Bronchial epithelial cell (primary cell): ENCODE measurements at regions not wholly inside any gene's neighbourhood (a gene's known extent, or its start where the extent isn't known, plus 50 kb on each side); places are given as distances from the start of the nearest gene placed in this dataset.
"Not testable (repeated sequence)": the region's sequence is repeated elsewhere in the genome, so short reads cannot be mapped to it uniquely, and the experiment has no call there.

Source experiments
- DNase-seq: peaks from one replicate; pipeline ENCODE4 v3.0.0-alpha.2; 2010; ENCODE audit warnings: low read depth
- FAIRE-seq: peaks from 2 replicates; lab custom pipeline; 2011; peaks lifted over from hg19 to GRCh38; lab: Jason Lieb, UNC
- H3K27me3 ChIP-seq: 2 replicates; pipeline ENCODE4 v1.5.1; 2011; ENCODE audit warnings: low read length; ENCODE audit not compliant: control insufficient read depth, insufficient read depth
- H3K36me3 ChIP-seq: 2 replicates; pipeline ENCODE4 v1.5.1; 2011; ENCODE audit warnings: low read length; ENCODE audit not compliant: control insufficient read depth, insufficient read depth
- H3K4me3 ChIP-seq: 2 replicates; pipeline ENCODE4 v1.5.1; 2011; ENCODE audit warnings: mild to moderate bottlenecking, low read depth, low read length, control low read depth
- TF ChIP-seq, protein P1 (sequence below): IDR thresholded peaks from 2 replicates; pipeline ENCODE4 v1.5.1; 2011; ENCODE audit warnings: mild to moderate bottlenecking, moderate library complexity, low read length, control low read depth, inconsistent platforms; ENCODE audit not compliant: insufficient read depth, severe bottlenecking

DNA sequence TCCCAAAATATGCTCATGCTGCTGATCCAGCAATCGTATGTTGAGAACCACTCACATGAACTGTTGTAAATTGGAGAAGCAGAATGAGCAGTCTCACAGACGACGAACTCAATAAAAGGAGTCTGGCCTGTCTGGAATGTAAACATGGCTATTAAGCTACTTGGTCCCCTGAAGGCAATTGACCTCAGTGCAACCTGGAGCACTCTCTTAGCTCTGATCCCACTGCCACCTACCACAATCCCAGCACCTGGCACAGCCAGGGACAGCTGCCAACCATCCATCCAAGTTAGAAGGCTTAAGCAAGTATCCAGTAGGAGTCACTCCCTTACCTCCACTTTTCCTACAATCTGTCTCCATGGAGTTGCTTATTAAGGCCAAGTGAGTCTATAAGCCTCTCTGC is 406.9 kb upstream of the CLEC14A start:
- H3K36me3 ChIP-seq = no peaks in the 10 kb centered on the region
- H3K4me3 ChIP-seq = no peak overlapping the region
- FAIRE-seq (no peak), DNase-seq (no peak)
- H3K27me3 ChIP-seq = no peaks in the 10 kb centered on the region
- TF ChIP-seq, protein P1, sequence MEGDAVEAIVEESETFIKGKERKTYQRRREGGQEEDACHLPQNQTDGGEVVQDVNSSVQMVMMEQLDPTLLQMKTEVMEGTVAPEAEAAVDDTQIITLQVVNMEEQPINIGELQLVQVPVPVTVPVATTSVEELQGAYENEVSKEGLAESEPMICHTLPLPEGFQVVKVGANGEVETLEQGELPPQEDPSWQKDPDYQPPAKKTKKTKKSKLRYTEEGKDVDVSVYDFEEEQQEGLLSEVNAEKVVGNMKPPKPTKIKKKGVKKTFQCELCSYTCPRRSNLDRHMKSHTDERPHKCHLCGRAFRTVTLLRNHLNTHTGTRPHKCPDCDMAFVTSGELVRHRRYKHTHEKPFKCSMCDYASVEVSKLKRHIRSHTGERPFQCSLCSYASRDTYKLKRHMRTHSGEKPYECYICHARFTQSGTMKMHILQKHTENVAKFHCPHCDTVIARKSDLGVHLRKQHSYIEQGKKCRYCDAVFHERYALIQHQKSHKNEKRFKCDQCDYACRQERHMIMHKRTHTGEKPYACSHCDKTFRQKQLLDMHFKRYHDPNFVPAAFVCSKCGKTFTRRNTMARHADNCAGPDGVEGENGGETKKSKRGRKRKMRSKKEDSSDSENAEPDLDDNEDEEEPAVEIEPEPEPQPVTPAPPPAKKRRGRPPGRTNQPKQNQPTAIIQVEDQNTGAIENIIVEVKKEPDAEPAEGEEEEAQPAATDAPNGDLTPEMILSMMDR = no peak

DNA sequence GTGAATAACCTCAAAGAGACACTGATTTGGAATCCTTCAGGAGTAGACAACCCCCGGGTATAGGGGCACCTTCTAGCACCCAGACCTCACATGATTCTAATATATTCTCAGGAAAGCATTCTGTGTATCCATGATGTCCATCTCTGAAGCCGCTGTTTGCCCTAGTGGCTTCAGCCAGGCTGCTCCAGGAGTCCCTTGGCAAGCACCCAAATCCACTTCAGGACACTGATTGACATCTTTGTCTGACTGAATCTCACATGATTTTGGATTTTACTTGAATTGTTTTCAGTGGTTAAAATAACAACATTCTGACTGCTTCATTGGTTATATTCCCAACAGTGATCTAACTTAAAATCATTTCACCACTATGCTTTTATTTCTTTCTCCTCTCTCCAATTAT is 390.5 kb upstream of the CLEC14A start:
- DNase-seq = no peak
- Histone ChIP-seq H3K27me3 (no peaks in the 10 kb centered on the region), H3K4me3 (no peak overlapping the region), H3K36me3 (no peaks in the 10 kb centered on the region)
- FAIRE-seq = no peak
- TF ChIP-seq, protein P1 = no peak

DNA sequence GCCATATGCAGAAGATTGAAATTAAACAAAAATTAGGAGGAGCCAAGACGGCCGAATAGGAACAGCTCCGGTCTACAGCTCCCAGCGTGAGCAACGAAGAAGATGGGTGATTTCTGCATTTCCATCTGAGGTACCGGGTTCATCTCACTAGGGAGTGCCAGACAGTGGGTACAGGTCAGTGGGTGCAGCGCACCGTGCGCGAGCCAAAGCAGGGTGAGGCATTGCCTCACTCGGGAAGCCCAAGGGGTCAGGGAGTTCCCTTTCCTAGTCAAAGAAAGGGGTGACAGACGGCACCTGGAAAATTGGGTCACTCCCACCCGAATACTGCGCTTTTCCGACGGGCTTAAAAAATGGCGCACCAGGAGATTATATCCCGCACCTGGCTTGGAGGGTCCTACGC is 379.0 kb upstream of the CLEC14A start:
- DNase-seq, FAIRE-seq, H3K4me3 ChIP-seq, H3K27me3 ChIP-seq, H3K36me3 ChIP-seq: not testable (repeated sequence)

DNA sequence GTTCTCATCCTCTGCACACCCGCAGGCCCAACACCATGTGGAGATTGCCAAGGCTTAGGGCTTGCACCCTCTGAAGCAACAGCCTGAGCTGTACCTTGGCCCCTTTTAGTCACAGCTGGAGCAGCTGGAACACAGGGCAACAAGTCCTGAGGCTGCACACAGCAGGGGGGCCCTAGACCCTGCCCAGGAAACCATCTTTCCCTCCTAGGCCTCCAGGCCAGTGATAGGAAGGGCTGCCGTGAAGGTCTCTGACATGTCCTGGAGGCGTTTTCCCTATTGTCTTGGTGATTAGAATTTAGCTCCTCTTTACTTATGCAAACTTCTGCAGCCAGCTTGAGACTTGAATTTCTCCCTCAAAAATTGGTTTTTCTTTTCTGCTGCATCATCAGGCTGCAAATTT is 373.5 kb upstream of the CLEC14A start:
- no peak overlapping the region for H3K4me3 ChIP-seq
- H3K27me3 ChIP-seq = no peaks in the 10 kb centered on the region
- DNase-seq (no peak), FAIRE-seq (no peak)
- H3K36me3 ChIP-seq = no peaks in the 10 kb centered on the region
- TF ChIP-seq, protein P1 = no peak

DNA sequence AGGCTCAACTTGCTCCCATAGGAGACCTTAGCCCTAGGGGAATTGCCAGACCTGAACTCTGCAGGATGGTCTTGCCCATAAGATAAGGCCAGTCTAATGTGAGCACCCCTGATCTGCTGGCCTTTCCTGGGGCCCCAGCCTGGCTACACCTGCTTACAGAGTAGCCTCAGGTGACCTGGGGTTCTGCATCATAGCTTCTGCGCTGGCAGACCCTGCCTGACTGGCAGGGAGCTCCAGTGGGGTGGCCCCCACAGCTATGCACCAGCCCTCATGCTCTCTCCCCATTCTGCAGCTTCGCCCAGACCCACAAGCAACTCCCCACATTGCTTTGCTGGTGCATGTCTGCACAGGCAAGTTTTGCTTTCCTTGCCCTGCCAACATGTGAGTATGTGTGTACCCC is 371.3 kb upstream of the CLEC14A start:
- H3K4me3 ChIP-seq = no peak overlapping the region
- TF ChIP-seq, protein P1 = no peak
- FAIRE-seq = no peak
- no peak for DNase-seq
- H3K36me3 ChIP-seq = no peaks in the 10 kb centered on the region
- H3K27me3 ChIP-seq = no peaks in the 10 kb centered on the region

DNA sequence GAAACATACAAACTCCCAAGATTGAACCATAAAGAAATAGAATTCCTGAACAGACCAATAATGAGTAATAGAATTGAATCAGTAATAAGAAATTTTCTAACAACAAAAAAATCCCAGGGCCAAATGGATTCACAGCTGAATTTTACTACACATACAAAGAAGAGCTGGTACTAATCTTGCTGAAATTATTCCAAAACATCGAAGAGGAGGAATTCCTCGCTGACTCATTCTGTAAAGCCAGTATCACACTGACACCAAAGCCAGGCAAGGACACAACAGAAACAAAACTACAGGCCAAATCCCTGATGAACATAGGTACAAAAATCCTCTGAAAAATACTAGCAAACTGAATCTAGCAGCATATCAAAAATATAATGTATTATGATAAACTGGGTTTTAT is 367.8 kb upstream of the CLEC14A start:
- Histone ChIP-seq H3K36me3 (no peaks in the 10 kb centered on the region), H3K4me3 (no peak overlapping the region), H3K27me3 (no peaks in the 10 kb centered on the region)
- FAIRE-seq (no peak), DNase-seq (no peak)
- TF ChIP-seq, protein P1 = no peak
